ENCODE measurements at regions not wholly inside any gene's neighbourhood (a gene's known extent, or its start where the extent isn't known, plus 50 kb on each side); places are given as distances from the start of the nearest gene placed in this dataset.

GRCh38 chr16:80189476-80190175 lies 351.2 kb upstream of the DYNLRB2 start:
- in situ Hi-C loops (cut with MboI; ENCODE audit: low pct_unique_long_range_greater_than_20kb, low sequenced_read_pairs, unreplicated experiment): no loop called here
- TF ChIP-seq CTCF (IDR thresholded peaks at IDR 0.05; ENCODE audit: extremely low read depth, insufficient read depth, missing control alignments): no peak

GRCh38 chr16:80176114-80176513 lies 364.7 kb upstream of the DYNLRB2 start:
- no peak for TF ChIP-seq CTCF (IDR thresholded peaks at IDR 0.05; ENCODE audit: extremely low read depth, insufficient read depth, missing control alignments)
- in situ Hi-C loops (cut with MboI; ENCODE audit: low pct_unique_long_range_greater_than_20kb, low sequenced_read_pairs, unreplicated experiment): no loop called here
- no peak for DNase-seq (ENCODE audit: low spot score)

More at GRCh38 chr16:80189476-80190175, 351.2 kb upstream of the DYNLRB2 start:
- DNase-seq (ENCODE audit: low spot score): no peak

- in situ Hi-C loops (cut with MboI; ENCODE audit: low pct_unique_long_range_greater_than_20kb, low sequenced_read_pairs, unreplicated experiment): no loop called here
- TF ChIP-seq CTCF (IDR thresholded peaks at IDR 0.05; ENCODE audit: extremely low read depth, insufficient read depth, missing control alignments): no peak
- DNase-seq (ENCODE audit: low spot score): no peak
Measured at GRCh38 chr16:80175011-80175410, 365.8 kb upstream of the DYNLRB2 start.

- in situ Hi-C loops (cut with MboI; ENCODE audit: low pct_unique_long_range_greater_than_20kb, low sequenced_read_pairs, unreplicated experiment): no loop called here
- DNase-seq (ENCODE audit: low spot score): no peak
Measured at GRCh38 chr16:80174416-80174815, 366.4 kb upstream of the DYNLRB2 start.

GRCh38 chr16:80171746-80172145 lies 369.0 kb upstream of the DYNLRB2 start:
- DNase-seq (ENCODE audit: low spot score): no peak
- in situ Hi-C loops (cut with MboI; ENCODE audit: low pct_unique_long_range_greater_than_20kb, low sequenced_read_pairs, unreplicated experiment): no loop called here
- no peak for TF ChIP-seq CTCF (IDR thresholded peaks at IDR 0.05; ENCODE audit: extremely low read depth, insufficient read depth, missing control alignments)

More at GRCh38 chr16:80174416-80174815, 366.4 kb upstream of the DYNLRB2 start:
- no peak for TF ChIP-seq CTCF (IDR thresholded peaks at IDR 0.05; ENCODE audit: extremely low read depth, insufficient read depth, missing control alignments)

GRCh38 chr16:80171199-80171598 lies 369.6 kb upstream of the DYNLRB2 start:
- in situ Hi-C loops (cut with MboI; ENCODE audit: low pct_unique_long_range_greater_than_20kb, low sequenced_read_pairs, unreplicated experiment): no loop called here
- no peak for TF ChIP-seq CTCF (IDR thresholded peaks at IDR 0.05; ENCODE audit: extremely low read depth, insufficient read depth, missing control alignments)

More at GRCh38 chr16:80171199-80171598, 369.6 kb upstream of the DYNLRB2 start:
- no peak for DNase-seq (ENCODE audit: low spot score)

Measured in GM13977 (cell line).